Endothelial cell (in vitro differentiated cells): ENCODE measurements at regions not wholly inside any gene's neighbourhood (a gene's known extent, or its start where the extent isn't known, plus 50 kb on each side); places are given as distances from the start of the nearest gene placed in this dataset.

Source experiments
- DNase-seq: peaks from one replicate; pipeline ENCODE4 v3.0.0; 2021; ENCODE audit warnings: low spot score
- H3K27ac Mint-ChIP-seq: one replicate; pipeline ENCODE4 v1.8.0; 2021; ENCODE audit warnings: mixed read lengths, inconsistent platforms; ENCODE audit not compliant: unreplicated experiment
- H3K27me3 Mint-ChIP-seq: one replicate; pipeline ENCODE4 v1.8.0; 2021; ENCODE audit warnings: mild to moderate bottlenecking, moderate library complexity, mixed read lengths, inconsistent platforms; ENCODE audit not compliant: unreplicated experiment
- H3K36me3 Mint-ChIP-seq: one replicate; pipeline ENCODE4 v1.8.0; 2021; ENCODE audit warnings: mild to moderate bottlenecking, low read depth, mixed read lengths, inconsistent platforms; ENCODE audit not compliant: unreplicated experiment
- H3K4me1 Mint-ChIP-seq: one replicate; pipeline ENCODE4 v1.8.0; 2021; ENCODE audit warnings: mild to moderate bottlenecking, mixed read lengths, inconsistent platforms; ENCODE audit not compliant: unreplicated experiment
- H3K4me3 Mint-ChIP-seq: one replicate; pipeline ENCODE4 v1.8.0; 2021; ENCODE audit warnings: mild to moderate bottlenecking, mixed read lengths, inconsistent platforms; ENCODE audit not compliant: unreplicated experiment
- H3K9me3 Mint-ChIP-seq: one replicate; pipeline ENCODE4 v1.8.0; 2021; ENCODE audit warnings: mixed read lengths, inconsistent platforms; ENCODE audit not compliant: unreplicated experiment
- CTCF ChIP-seq: fragments of 200-600 bp; sonication (generic); IDR thresholded peaks from one replicate; pipeline ENCODE4 v1.5.0; 2021; ENCODE audit warnings: antibody characterized with exemption; ENCODE audit not compliant: unreplicated experiment

- peaks cover 9% of the 10 kb centered on the region for H3K4me1 Mint-ChIP-seq
- no peaks in the 10 kb centered on the region for H3K9me3 Mint-ChIP-seq
- no peak for TF ChIP-seq CTCF
- H3K27me3 Mint-ChIP-seq: peaks cover 2% of the 10 kb centered on the region
- H3K36me3 Mint-ChIP-seq: no peaks in the 10 kb centered on the region
- no peak overlapping the region for H3K27ac Mint-ChIP-seq
- no peak overlapping the region for H3K4me3 Mint-ChIP-seq
- DNase-seq: no peak
Observed at GRCh38 chr18:43702399-43702798, 425.1 kb upstream of the SYT4 start.

GRCh38 chr18:43703050-43703449 is 425.8 kb upstream of the SYT4 start:
- Mint-ChIP-seq H3K9me3 (no peaks in the 10 kb centered on the region), H3K4me3 (no peak overlapping the region), H3K27me3 (peaks cover 2% of the 10 kb centered on the region), H3K36me3 (no peaks in the 10 kb centered on the region), H3K4me1 (peaks cover 9% of the 10 kb centered on the region), H3K27ac (no peak overlapping the region)
- TF ChIP-seq CTCF: no peak
- no peak for DNase-seq

- Mint-ChIP-seq H3K4me3 (no peak overlapping the region), H3K36me3 (no peaks in the 10 kb centered on the region), H3K27ac (no peak overlapping the region), H3K27me3 (peaks cover 2% of the 10 kb centered on the region), H3K4me1 (peaks cover 10% of the 10 kb centered on the region), H3K9me3 (no peaks in the 10 kb centered on the region)
- no peak for TF ChIP-seq CTCF
- DNase-seq: no peak
Observed at GRCh38 chr18:43705850-43706249, 428.6 kb upstream of the SYT4 start.

- DNase-seq: no peak
- H3K4me1 Mint-ChIP-seq: peaks cover 8% of the 10 kb centered on the region
Observed at GRCh38 chr18:43710135-43710534, 432.8 kb upstream of the SYT4 start.

More at GRCh38 chr18:43710135-43710534, 432.8 kb upstream of the SYT4 start:
- Mint-ChIP-seq H3K4me3 (no peak overlapping the region), H3K27me3 (no peaks in the 10 kb centered on the region), H3K36me3 (no peaks in the 10 kb centered on the region), H3K9me3 (no peaks in the 10 kb centered on the region), H3K27ac (no peak overlapping the region)
- TF ChIP-seq CTCF: no peak
